HepG2 (cell line): ENCODE measurements at regions not wholly inside any gene's neighbourhood (a gene's known extent, or its start where the extent isn't known, plus 50 kb on each side); places are given as distances from the start of the nearest gene placed in this dataset.

Experiments used
- ATF7 ChIP-seq, 2 experiments: fragments of 450-650 bp in 1 of 2; sonication (generic) in 1 of 2; formaldehyde crosslinking in 1 of 2; IDR thresholded peaks; 2 replicates each; pipeline versions ENCODE4 v1.4.0 to v1.6.1; 2016 to 2020; ENCODE audit warnings: antibody characterized with exemption in 1 of 2, mild to moderate bottlenecking in 1 of 2, missing genetic modification reagents in 1 of 2
- DMAP1 ChIP-seq: IDR thresholded peaks from 2 replicates; pipeline ENCODE4 v1.6.1; 2016
- SIN3A ChIP-seq: IDR thresholded peaks from 2 replicates; pipeline ENCODE4 v1.6.1; 2011; ENCODE audit warnings: low read depth, mild to moderate bottlenecking, control low read depth, low read length, borderline replicate concordance
- ZNF121 ChIP-seq: sonication (generic); formaldehyde crosslinking; IDR thresholded peaks from 2 replicates; pipeline ENCODE4 v1.5.0; 2020; ENCODE audit warnings: mild to moderate bottlenecking, missing genetic modification reagents
- ZNF563 ChIP-seq: sonication (generic); formaldehyde crosslinking; IDR thresholded peaks from 2 replicates; pipeline ENCODE4 v1.8.0; 2022; ENCODE audit warnings: mild to moderate bottlenecking, moderate library complexity, missing genetic modification reagents

GRCh38 chrY:21259707-21260106 lies 251.4 kb upstream of the RBMY1B start:
- no peak for TF ChIP-seq ZNF121 (CRISPR knock-in tag)
- TF ChIP-seq SIN3A, result no peak
- no peak for TF ChIP-seq DMAP1 (CRISPR knock-in tag)
- no peak for TF ChIP-seq ATF7 (IDR thresholded peaks at IDR 0.05)
- no peak for TF ChIP-seq ATF7 (CRISPR knock-in tag; IDR thresholded peaks at IDR 0.05)
- no peak for TF ChIP-seq ZNF563
